ENCODE measurements at regions not wholly inside any gene's neighbourhood (a gene's known extent, or its start where the extent isn't known, plus 50 kb on each side); places are given as distances from the start of the nearest gene placed in this dataset.

GRCh38 chr1:14300991-14301703 lies 297.3 kb upstream of the KAZN start:
- peak in 5 of 58 donors; percentile 3 to 33 (median 10) for DNase-seq

- DNase-seq: no peak
Observed at GRCh38 chr1:14301704-14302024, 296.8 kb upstream of the KAZN start.

GRCh38 chr1:14302025-14302424 lies 296.5 kb upstream of the KAZN start:
- DNase-seq: no peak

GRCh38 chr1:14303011-14303410 lies 295.5 kb upstream of the KAZN start:
- DNase-seq: no peak

- no peak for DNase-seq
Observed at GRCh38 chr1:14304381-14304865, 294.1 kb upstream of the KAZN start.

GRCh38 chr1:14308460-14308859 lies 290.0 kb upstream of the KAZN start:
- DNase-seq: no peak

- no peak for DNase-seq
Observed at GRCh38 chr1:14309984-14310383, 288.5 kb upstream of the KAZN start.

GRCh38 chr1:14310476-14310875 lies 288.0 kb upstream of the KAZN start:
- DNase-seq: peak in 2 of 58 donors; percentile 15 to 35

GRCh38 chr1:14313731-14314431 lies 284.6 kb upstream of the KAZN start:
- no peak for DNase-seq

- DNase-seq: no peak
Observed at GRCh38 chr1:14318830-14319229, 279.7 kb upstream of the KAZN start.

GRCh38 chr1:14320518-14320917 lies 278.0 kb upstream of the KAZN start:
- DNase-seq: no peak

- DNase-seq: no peak
Observed at GRCh38 chr1:14320986-14321385, 277.5 kb upstream of the KAZN start.

GRCh38 chr1:14321422-14321821 lies 277.1 kb upstream of the KAZN start:
- DNase-seq: no peak

GRCh38 chr1:14323568-14324247 lies 274.8 kb upstream of the KAZN start:
- DNase-seq: no peak

GRCh38 chr1:14324248-14324630 lies 274.2 kb upstream of the KAZN start:
- no peak for DNase-seq

- DNase-seq: no peak
Observed at GRCh38 chr1:14326857-14327256, 271.6 kb upstream of the KAZN start.

- no peak for DNase-seq
Observed at GRCh38 chr1:14328685-14329084, 269.8 kb upstream of the KAZN start.

- DNase-seq: no peak
Observed at GRCh38 chr1:14332158-14332557, 266.3 kb upstream of the KAZN start.

GRCh38 chr1:14334336-14335176 lies 263.9 kb upstream of the KAZN start:
- no peak for DNase-seq

- no peak for DNase-seq
Observed at GRCh38 chr1:14338509-14338908, 260.0 kb upstream of the KAZN start.

GRCh38 chr1:14339288-14339687 lies 259.2 kb upstream of the KAZN start:
- peak in 1 of 58 donors; percentile 5 for DNase-seq

Data from anterior cingulate cortex (tissue), 58 donors.